Cardiac fibroblast (primary cell): ENCODE measurements at regions not wholly inside any gene's neighbourhood (a gene's known extent, or its start where the extent isn't known, plus 50 kb on each side); places are given as distances from the start of the nearest gene placed in this dataset.
A peak's percentile ranks its signal among the peaks of the same experiment; 100 is the strongest.

ENCODE experiments used
- DNase-seq, 2 donors: peaks; one replicate each; pipeline versions ENCODE4 v3.0.0 to v3.0.0-alpha.2; 2010; ENCODE audit warnings: low read depth in 2 of 2
- H3K4me3 ChIP-seq, 2 donors: replicated peaks in 1 of 2; 1 replicate in 1 of 2; 2 replicates in 1 of 2; pipeline ENCODE4 v1.5.1; 2011; ENCODE audit warnings: low read depth in 2 of 2, low read length in 2 of 2, mild to moderate bottlenecking in 2 of 2, moderate library complexity in 1 of 2
- CTCF ChIP-seq: IDR thresholded peaks from one replicate; pipeline ENCODE4 v1.5.1; 2011; ENCODE audit warnings: low read depth, mild to moderate bottlenecking, low read length, inconsistent platforms

- DNase-seq = no peak
- H3K4me3 ChIP-seq = no peak overlapping the region
- TF ChIP-seq CTCF = no peak
These were observed 278.7 kb upstream of the TARS1 start for GRCh38 chr5:33162057-33162456.

GRCh38 chr5:33166522-33166921, 274.2 kb upstream of the TARS1 start:
- TF ChIP-seq CTCF = no peak
- no peak overlapping the region for H3K4me3 ChIP-seq
- DNase-seq = no peak

GRCh38 chr5:33166948-33167347, 273.8 kb upstream of the TARS1 start:
- DNase-seq = no peak
- TF ChIP-seq CTCF = no peak
- H3K4me3 ChIP-seq = no peak overlapping the region

GRCh38 chr5:33167541-33167940, 273.2 kb upstream of the TARS1 start:
- no peak overlapping the region for H3K4me3 ChIP-seq
- TF ChIP-seq CTCF = no peak
- DNase-seq = peak in 1 of 2 donors; percentile 24

- H3K4me3 ChIP-seq = no peak overlapping the region
- no peak for TF ChIP-seq CTCF
- DNase-seq = peak in 1 of 2 donors; percentile 24
These were observed 270.4 kb upstream of the TARS1 start for GRCh38 chr5:33170411-33170810.

GRCh38 chr5:33174383-33174782, 266.4 kb upstream of the TARS1 start:
- no peak for DNase-seq
- TF ChIP-seq CTCF = no peak
- H3K4me3 ChIP-seq = no peak overlapping the region

- H3K4me3 ChIP-seq = no peak overlapping the region
- no peak for TF ChIP-seq CTCF
- DNase-seq = no peak
These were observed 261.5 kb upstream of the TARS1 start for GRCh38 chr5:33179301-33179700.
